ENCODE measurements at regions not wholly inside any gene's neighbourhood (a gene's known extent, or its start where the extent isn't known, plus 50 kb on each side); places are given as distances from the start of the nearest gene placed in this dataset.

DNA sequence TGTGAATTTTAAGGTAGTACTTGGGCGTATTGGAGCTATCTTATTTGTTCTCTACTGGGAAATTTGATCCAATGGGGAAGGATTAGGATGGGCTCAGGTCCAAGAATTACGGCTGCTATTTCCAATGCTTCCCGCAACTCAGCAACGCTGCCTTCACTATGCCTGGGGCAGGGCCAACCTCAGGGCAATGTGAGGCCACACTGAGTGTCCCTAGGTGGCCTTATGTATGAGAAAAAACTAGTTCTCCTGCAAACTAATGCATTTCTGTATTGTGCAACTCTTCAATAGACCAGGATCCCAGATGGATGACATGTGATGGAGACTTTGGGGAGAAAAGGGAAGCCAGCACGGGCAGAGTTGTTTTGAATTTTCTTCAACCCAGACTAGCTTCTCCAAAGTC, 168.1 kb downstream of the DUSP10 start:
- TF ChIP-seq FOXM1 (IDR thresholded peaks at IDR 0.05; ENCODE audit: borderline replicate concordance) (no peak), HDGF (IDR thresholded peaks at IDR 0.05; ENCODE audit: borderline replicate concordance) (no peak), NFRKB (IDR thresholded peaks at IDR 0.05) (no peak), BHLHE40 (IDR thresholded peaks at IDR 0.05; ENCODE audit: borderline replicate concordance) (no peak), ELF4 (IDR thresholded peaks at IDR 0.05) (no peak), PKNOX1 (IDR thresholded peaks at IDR 0.05) (no peak), SP1 (IDR thresholded peaks at IDR 0.05) (no peak), FOXK2 (IDR thresholded peaks at IDR 0.05) (no peak), CTBP1 (IDR thresholded peaks at IDR 0.05; ENCODE audit: borderline replicate concordance) (no peak), TARDBP (IDR thresholded peaks at IDR 0.05) (no peak), LEF1 (IDR thresholded peaks at IDR 0.05; ENCODE audit: borderline replicate concordance) (no peak), L3MBTL2 (conservative IDR thresholded peaks at IDR 0.05) (no peak), SUZ12 (IDR thresholded peaks at IDR 0.05) (no peak)

Data from HEK293T (cell line).